Fibroblast of villous mesenchyme (primary cell): ENCODE measurements at regions not wholly inside any gene's neighbourhood (a gene's known extent, or its start where the extent isn't known, plus 50 kb on each side); places are given as distances from the start of the nearest gene placed in this dataset.
A peak's percentile ranks its signal among the peaks of the same experiment; 100 is the strongest.

Experiments used
- DNase-seq: peaks from one replicate; pipeline ENCODE4 v3.0.0-alpha.2; 2010; ENCODE audit warnings: low read depth
- H3K4me3 ChIP-seq: 2 replicates; pipeline ENCODE4 v1.5.1; 2011; ENCODE audit warnings: low read depth, mild to moderate bottlenecking, low read length
- CTCF ChIP-seq: IDR thresholded peaks from 2 replicates; pipeline ENCODE4 v1.5.1; 2012; ENCODE audit warnings: low read depth, mild to moderate bottlenecking, low read length; ENCODE audit not compliant: insufficient read depth

- no peak for TF ChIP-seq CTCF
- no peak overlapping the region for H3K4me3 ChIP-seq
- peak; percentile 61 for DNase-seq
These were observed 95.4 kb upstream of the FN1 start for GRCh38 chr2:215531284-215531683.

GRCh38 chr2:215530191-215530968 lies 94.5 kb upstream of the FN1 start:
- TF ChIP-seq CTCF: no peak
- no peak for DNase-seq

GRCh38 chr2:215529271-215529670 lies 93.4 kb upstream of the FN1 start:
- DNase-seq: no peak
- H3K4me3 ChIP-seq: no peak overlapping the region
- no peak for TF ChIP-seq CTCF

More at GRCh38 chr2:215530191-215530968, 94.5 kb upstream of the FN1 start:
- no peak overlapping the region for H3K4me3 ChIP-seq

- peak; percentile 90 for DNase-seq
- no peak overlapping the region for H3K4me3 ChIP-seq
- no peak for TF ChIP-seq CTCF
These were observed 92.7 kb upstream of the FN1 start for GRCh38 chr2:215528555-215528954.

GRCh38 chr2:215527736-215528135 lies 91.9 kb upstream of the FN1 start:
- H3K4me3 ChIP-seq: no peak overlapping the region
- DNase-seq: no peak
- no peak for TF ChIP-seq CTCF

GRCh38 chr2:215526341-215526740 lies 90.5 kb upstream of the FN1 start:
- no peak overlapping the region for H3K4me3 ChIP-seq
- no peak for TF ChIP-seq CTCF
- peak; percentile 77 for DNase-seq

GRCh38 chr2:215522237-215522636 lies 86.4 kb upstream of the FN1 start:
- no peak for TF ChIP-seq CTCF
- no peak overlapping the region for H3K4me3 ChIP-seq
- no peak for DNase-seq
